A549 (cell line): ENCODE measurements at regions not wholly inside any gene's neighbourhood (a gene's known extent, or its start where the extent isn't known, plus 50 kb on each side); places are given as distances from the start of the nearest gene placed in this dataset.

ENCODE experiments used
- EP300 ChIP-seq, 2 experiments: fragments of >200 bp; sonication (Bioruptor Twin); formaldehyde crosslinking; IDR thresholded peaks; 2 replicates in 1 of 2; 3 replicates in 1 of 2; pipeline ENCODE4 v1.6.1; 2016 to 2017
- TF ChIP-seq, protein P1 (sequence below): fragments of >200 bp; sonication (Bioruptor Twin); formaldehyde crosslinking; IDR thresholded peaks from 3 replicates; pipeline ENCODE4 v1.5.1; 2016

DNA sequence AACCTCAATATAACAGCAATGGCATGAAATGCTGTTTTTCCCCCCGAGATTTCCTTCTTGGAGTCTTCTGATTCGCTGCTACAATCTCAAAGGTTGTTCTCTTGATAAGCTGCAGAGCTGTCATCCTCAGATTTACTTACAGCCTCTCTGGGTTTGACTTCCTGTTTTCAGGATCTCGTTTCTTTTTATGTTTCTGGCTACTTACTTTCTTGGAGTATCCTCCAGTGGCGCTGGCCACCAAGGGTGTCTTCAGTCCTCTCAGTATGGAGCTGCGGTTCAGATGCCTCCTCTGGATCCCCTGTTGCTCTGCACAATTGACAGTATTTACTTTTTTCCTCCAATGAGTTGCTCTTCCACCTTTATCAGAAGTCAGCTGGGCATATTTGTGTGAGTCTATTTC lies 152.0 kb upstream of the TMEM72 start:
- TF ChIP-seq, protein P1, sequence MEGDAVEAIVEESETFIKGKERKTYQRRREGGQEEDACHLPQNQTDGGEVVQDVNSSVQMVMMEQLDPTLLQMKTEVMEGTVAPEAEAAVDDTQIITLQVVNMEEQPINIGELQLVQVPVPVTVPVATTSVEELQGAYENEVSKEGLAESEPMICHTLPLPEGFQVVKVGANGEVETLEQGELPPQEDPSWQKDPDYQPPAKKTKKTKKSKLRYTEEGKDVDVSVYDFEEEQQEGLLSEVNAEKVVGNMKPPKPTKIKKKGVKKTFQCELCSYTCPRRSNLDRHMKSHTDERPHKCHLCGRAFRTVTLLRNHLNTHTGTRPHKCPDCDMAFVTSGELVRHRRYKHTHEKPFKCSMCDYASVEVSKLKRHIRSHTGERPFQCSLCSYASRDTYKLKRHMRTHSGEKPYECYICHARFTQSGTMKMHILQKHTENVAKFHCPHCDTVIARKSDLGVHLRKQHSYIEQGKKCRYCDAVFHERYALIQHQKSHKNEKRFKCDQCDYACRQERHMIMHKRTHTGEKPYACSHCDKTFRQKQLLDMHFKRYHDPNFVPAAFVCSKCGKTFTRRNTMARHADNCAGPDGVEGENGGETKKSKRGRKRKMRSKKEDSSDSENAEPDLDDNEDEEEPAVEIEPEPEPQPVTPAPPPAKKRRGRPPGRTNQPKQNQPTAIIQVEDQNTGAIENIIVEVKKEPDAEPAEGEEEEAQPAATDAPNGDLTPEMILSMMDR = no peak
- TF ChIP-seq EP300 (IDR thresholded peaks at IDR 0.05) = no peak
